A673 (cell line): ENCODE measurements at regions not wholly inside any gene's neighbourhood (a gene's known extent, or its start where the extent isn't known, plus 50 kb on each side); places are given as distances from the start of the nearest gene placed in this dataset.

Source experiments
- EZH2 ChIP-seq: fragments of 200-600 bp; sonication (generic); IDR thresholded peaks from 2 replicates; pipeline ENCODE4 v1.6.1; 2017; ENCODE audit warnings: borderline replicate concordance, low read depth, mild to moderate bottlenecking, mixed read lengths, antibody characterized with exemption, low read length; ENCODE audit not compliant: poor library complexity, severe bottlenecking
- TF ChIP-seq, protein P1 (sequence below): fragments of 300-800, 200-600 bp; sonication (generic); conservative IDR thresholded peaks from 2 replicates; pipeline ENCODE4 v1.5.1; 2017; ENCODE audit warnings: low read depth, mild to moderate bottlenecking, antibody characterized with exemption, low read length, moderate library complexity, mixed read lengths

DNA sequence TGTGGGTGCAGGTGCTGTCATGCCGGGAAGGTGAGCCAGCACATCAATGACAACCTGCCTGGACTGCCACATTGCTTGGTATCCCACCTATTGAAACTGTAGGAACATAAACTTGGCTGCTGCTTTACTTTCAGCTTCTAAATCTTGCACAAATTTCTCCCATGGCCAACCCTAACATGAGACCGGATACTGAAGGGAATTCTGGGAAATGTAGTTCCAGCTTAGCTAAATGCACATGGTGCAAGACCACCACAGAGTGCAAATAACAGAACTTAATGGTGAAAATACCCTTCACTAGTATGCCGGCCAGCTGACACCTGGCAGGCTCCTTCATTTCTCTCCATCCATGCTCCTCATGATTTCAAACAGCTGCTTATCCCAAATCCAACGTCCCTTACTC lies 247.4 kb downstream of the ARRDC4 start:
- TF ChIP-seq, protein P1, sequence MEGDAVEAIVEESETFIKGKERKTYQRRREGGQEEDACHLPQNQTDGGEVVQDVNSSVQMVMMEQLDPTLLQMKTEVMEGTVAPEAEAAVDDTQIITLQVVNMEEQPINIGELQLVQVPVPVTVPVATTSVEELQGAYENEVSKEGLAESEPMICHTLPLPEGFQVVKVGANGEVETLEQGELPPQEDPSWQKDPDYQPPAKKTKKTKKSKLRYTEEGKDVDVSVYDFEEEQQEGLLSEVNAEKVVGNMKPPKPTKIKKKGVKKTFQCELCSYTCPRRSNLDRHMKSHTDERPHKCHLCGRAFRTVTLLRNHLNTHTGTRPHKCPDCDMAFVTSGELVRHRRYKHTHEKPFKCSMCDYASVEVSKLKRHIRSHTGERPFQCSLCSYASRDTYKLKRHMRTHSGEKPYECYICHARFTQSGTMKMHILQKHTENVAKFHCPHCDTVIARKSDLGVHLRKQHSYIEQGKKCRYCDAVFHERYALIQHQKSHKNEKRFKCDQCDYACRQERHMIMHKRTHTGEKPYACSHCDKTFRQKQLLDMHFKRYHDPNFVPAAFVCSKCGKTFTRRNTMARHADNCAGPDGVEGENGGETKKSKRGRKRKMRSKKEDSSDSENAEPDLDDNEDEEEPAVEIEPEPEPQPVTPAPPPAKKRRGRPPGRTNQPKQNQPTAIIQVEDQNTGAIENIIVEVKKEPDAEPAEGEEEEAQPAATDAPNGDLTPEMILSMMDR, result no peak
- TF ChIP-seq EZH2, result no peak
